Endothelial cell of umbilical vein (primary cell): ENCODE measurements at regions not wholly inside any gene's neighbourhood (a gene's known extent, or its start where the extent isn't known, plus 50 kb on each side); places are given as distances from the start of the nearest gene placed in this dataset.

Experiments used
- BruUV-seq: library from RNA; stranded (reverse); fragments of 400-500 nt; replicated peaks from 2 replicates; lab custom pipeline; 2021; lab: Mats Ljungman, UMichigan
- CTCF ChIA-PET: fragments of 300-600, 350-600 bp; sonication (Branson Sonifier 250); formaldehyde crosslinking; loops from one replicate; lab custom pipeline; 2021; ENCODE audit warnings: antibody characterized with exemption, inconsistent platforms; lab: Charles Lee
- POLR2A ChIA-PET: fragments of 300-600, 350-600 bp; sonication (Branson Sonifier 250); formaldehyde crosslinking; loops from one replicate; lab custom pipeline; 2021; ENCODE audit warnings: antibody characterized with exemption, inconsistent platforms; lab: Charles Lee
- DNase-seq: peaks from one replicate; pipeline ENCODE4 v3.0.0-alpha.2; 2011; ENCODE audit warnings: low read depth, low spot score
- FAIRE-seq: peaks from 2 replicates; lab custom pipeline; 2011; peaks lifted over from hg19 to GRCh38; lab: Jason Lieb, UNC
- H2AFZ ChIP-seq: 2 replicates; pipeline ENCODE4 v1.6.0; 2012; ENCODE audit warnings: low read depth, low read length, control low read depth, inconsistent platforms
- H3K27ac ChIP-seq: 2 replicates; pipeline ENCODE4 v1.5.1; 2011; ENCODE audit warnings: low read depth, mild to moderate bottlenecking, control low read depth, low read length, moderate library complexity; ENCODE audit not compliant: insufficient read depth
- H3K27me3 ChIP-seq, 2 experiments: 2 replicates each; pipeline versions ENCODE4 v1.6.0 to v1.6.1; 2011; ENCODE audit warnings: low read length in 2 of 2, mixed read lengths in 1 of 2; ENCODE audit not compliant: control insufficient read depth in 2 of 2, insufficient read depth in 2 of 2
- H3K36me3 ChIP-seq, 2 experiments: 2 replicates in 1 of 2; 3 replicates in 1 of 2; pipeline ENCODE4 v1.5.1; 2011; ENCODE audit warnings: low read length in 2 of 2, mild to moderate bottlenecking in 1 of 2, moderate library complexity in 1 of 2; ENCODE audit not compliant: control insufficient read depth in 2 of 2, insufficient read depth in 2 of 2; ENCODE audit errors: extremely low read depth in 1 of 2
- H3K4me1 ChIP-seq: 3 replicates; pipeline ENCODE4 v1.5.1; 2011; ENCODE audit warnings: mild to moderate bottlenecking, low read length; ENCODE audit not compliant: control insufficient read depth, insufficient read depth; ENCODE audit errors: extremely low read depth
- H3K4me2 ChIP-seq: 2 replicates; pipeline ENCODE4 v1.6.1; 2011; ENCODE audit warnings: low read length, control low read depth, mixed read lengths; ENCODE audit not compliant: insufficient read depth
- H3K4me3 ChIP-seq, 3 experiments: fragments of 200-600 bp in 1 of 3; sonication (generic), shearing (Covaris generic) in 1 of 3; replicated peaks in 1 of 3; 2 replicates each; pipeline ENCODE4 v1.5.1; 2011 to 2016; ENCODE audit warnings: control low read depth in 3 of 3, low read length in 3 of 3, mild to moderate bottlenecking in 2 of 3, inconsistent platforms in 1 of 3, low read depth in 1 of 3, moderate library complexity in 1 of 3; ENCODE audit not compliant: insufficient read depth in 1 of 3
- H3K79me2 ChIP-seq: 2 replicates; pipeline ENCODE4 v1.6.0; 2012; ENCODE audit warnings: low read length, inconsistent platforms; ENCODE audit not compliant: control insufficient read depth, insufficient read depth
- H3K9ac ChIP-seq: replicated peaks from 2 replicates; pipeline ENCODE3; 2011; ENCODE audit warnings: low read length, control low read depth; ENCODE audit not compliant: insufficient read depth; ENCODE audit errors: extremely low read depth
- H3K9me1 ChIP-seq: replicated peaks from 3 replicates; pipeline ENCODE4 v1.6.0; 2011; ENCODE audit warnings: mild to moderate bottlenecking, low read length; ENCODE audit not compliant: control insufficient read depth, insufficient read depth; ENCODE audit errors: extremely low read depth
- H3K9me3 ChIP-seq: replicated peaks from 2 replicates; pipeline ENCODE4 v1.5.1; 2012; ENCODE audit warnings: low read length, inconsistent platforms; ENCODE audit not compliant: control insufficient read depth, insufficient read depth
- H4K20me1 ChIP-seq: replicated peaks from 2 replicates; pipeline ENCODE3; 2011; ENCODE audit warnings: mild to moderate bottlenecking, low read length; ENCODE audit not compliant: control insufficient read depth, insufficient read depth; ENCODE audit errors: extremely low read depth
- EZH2 ChIP-seq: IDR thresholded peaks from 2 replicates; pipeline ENCODE4 v1.6.1; 2012; ENCODE audit warnings: borderline replicate concordance, low read depth, mild to moderate bottlenecking, moderate library complexity, low read length, inconsistent platforms; ENCODE audit not compliant: severe bottlenecking
- FOS ChIP-seq: IDR thresholded peaks from 2 replicates; pipeline ENCODE4 v1.6.1; 2011; ENCODE audit warnings: mild to moderate bottlenecking, low read length, moderate library complexity, borderline replicate concordance; ENCODE audit not compliant: insufficient read depth
- GATA2 ChIP-seq: IDR thresholded peaks from 2 replicates; pipeline ENCODE4 v1.7.0; 2011; ENCODE audit warnings: low read depth, mild to moderate bottlenecking, moderate library complexity, mixed read lengths, low read length; ENCODE audit not compliant: insufficient read length, insufficient read depth
- JUN ChIP-seq: IDR thresholded peaks from 2 replicates; pipeline ENCODE4 v1.6.1; 2011; ENCODE audit warnings: borderline replicate concordance, low read depth; ENCODE audit not compliant: insufficient read length, insufficient read depth
- MYC ChIP-seq: IDR thresholded peaks from one replicate; pipeline ENCODE4 v1.6.1; 2011; ENCODE audit warnings: mild to moderate bottlenecking, low read depth, low read length
- POLR2A ChIP-seq: IDR thresholded peaks from 2 replicates; pipeline ENCODE4 v1.6.1; 2012; ENCODE audit warnings: low read depth, mild to moderate bottlenecking, control low read depth, low read length
- POLR2AphosphoS5 ChIP-seq: IDR thresholded peaks from 2 replicates; pipeline ENCODE4 v1.6.1; 2012; ENCODE audit warnings: low read depth, mild to moderate bottlenecking, control low read depth, low read length, moderate library complexity; ENCODE audit not compliant: insufficient read depth
- dilution Hi-C: fragments of 300-500 bp; cut with MboI; formaldehyde crosslinking; loops from one replicate; pipeline ENCODE4 v1.15.0; 2019; ENCODE audit warnings: low sequenced_read_pairs; ENCODE audit not compliant: extremely low pct_ligation_motif_present
- intact Hi-C: fragments of 100-400 bp; cut with micrococcal nuclease; formaldehyde crosslinking; loops from one replicate; pipeline ENCODE4 v1.10.0; 2022
- TF ChIP-seq, protein P1 (sequence below): IDR thresholded peaks from 2 replicates; pipeline ENCODE4 v1.6.1; 2011; ENCODE audit not compliant: insufficient read depth, insufficient read length
- TF ChIP-seq, protein P2 (sequence below), 2 donors: IDR thresholded peaks; 1 replicate in 1 of 2; 2 replicates in 1 of 2; pipeline ENCODE4 v1.5.1; 2011; ENCODE audit warnings: low read length in 2 of 2, mild to moderate bottlenecking in 2 of 2, moderate library complexity in 2 of 2, control low read depth in 1 of 2, inconsistent platforms in 1 of 2, low read depth in 1 of 2; ENCODE audit not compliant: insufficient read depth in 1 of 2; ENCODE audit errors: extremely low read depth in 1 of 2

DNA sequence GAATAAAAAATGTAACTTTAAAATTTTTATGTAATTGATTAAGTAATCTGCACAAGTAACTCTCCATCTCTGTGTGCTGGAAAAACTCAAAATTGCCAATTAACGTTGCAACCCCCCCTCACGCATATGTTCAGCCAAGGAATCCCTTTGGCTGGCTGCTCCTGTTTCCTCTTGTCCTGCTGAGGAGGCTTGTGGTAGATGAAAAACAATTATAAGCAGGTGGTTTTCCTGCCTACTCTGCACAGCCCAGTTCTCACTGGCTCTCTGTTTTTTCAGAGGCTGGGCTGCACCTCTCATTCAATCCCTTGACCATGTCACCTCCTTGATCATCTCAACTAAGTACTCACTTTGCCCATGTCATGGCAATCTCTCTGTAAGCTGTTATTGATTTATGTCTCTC lies 1068.4 kb downstream of the ARAP2 start:
- Histone ChIP-seq H3K27ac (no peak overlapping the region), H3K4me3 (no peak overlapping the region), H3K36me3 (no peaks in the 10 kb centered on the region), H4K20me1 (no peaks in the 10 kb centered on the region), H3K4me1 (no peaks in the 10 kb centered on the region), H3K9me1 (no peaks in the 10 kb centered on the region), H3K9me3 (no peaks in the 10 kb centered on the region), H3K79me2 (no peaks in the 10 kb centered on the region), H2AFZ (no peak overlapping the region), H3K4me2 (no peak overlapping the region), H3K9ac (no peak overlapping the region), H3K27me3 (no peaks in the 10 kb centered on the region)
- TF ChIP-seq EZH2: no peak
- TF ChIP-seq, protein P1, sequence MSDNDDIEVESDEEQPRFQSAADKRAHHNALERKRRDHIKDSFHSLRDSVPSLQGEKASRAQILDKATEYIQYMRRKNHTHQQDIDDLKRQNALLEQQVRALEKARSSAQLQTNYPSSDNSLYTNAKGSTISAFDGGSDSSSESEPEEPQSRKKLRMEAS: no peak
- no peak for TF ChIP-seq POLR2A
- TF ChIP-seq GATA2: no peak
- TF ChIP-seq, protein P2, sequence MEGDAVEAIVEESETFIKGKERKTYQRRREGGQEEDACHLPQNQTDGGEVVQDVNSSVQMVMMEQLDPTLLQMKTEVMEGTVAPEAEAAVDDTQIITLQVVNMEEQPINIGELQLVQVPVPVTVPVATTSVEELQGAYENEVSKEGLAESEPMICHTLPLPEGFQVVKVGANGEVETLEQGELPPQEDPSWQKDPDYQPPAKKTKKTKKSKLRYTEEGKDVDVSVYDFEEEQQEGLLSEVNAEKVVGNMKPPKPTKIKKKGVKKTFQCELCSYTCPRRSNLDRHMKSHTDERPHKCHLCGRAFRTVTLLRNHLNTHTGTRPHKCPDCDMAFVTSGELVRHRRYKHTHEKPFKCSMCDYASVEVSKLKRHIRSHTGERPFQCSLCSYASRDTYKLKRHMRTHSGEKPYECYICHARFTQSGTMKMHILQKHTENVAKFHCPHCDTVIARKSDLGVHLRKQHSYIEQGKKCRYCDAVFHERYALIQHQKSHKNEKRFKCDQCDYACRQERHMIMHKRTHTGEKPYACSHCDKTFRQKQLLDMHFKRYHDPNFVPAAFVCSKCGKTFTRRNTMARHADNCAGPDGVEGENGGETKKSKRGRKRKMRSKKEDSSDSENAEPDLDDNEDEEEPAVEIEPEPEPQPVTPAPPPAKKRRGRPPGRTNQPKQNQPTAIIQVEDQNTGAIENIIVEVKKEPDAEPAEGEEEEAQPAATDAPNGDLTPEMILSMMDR (IDR thresholded peaks at IDR 0.05; ENCODE audit: extremely low read depth in 1 of 2, insufficient read depth in 1 of 2, low read depth in 1 of 2, low read length in 2 of 2): no peak
- CTCF ChIA-PET: no interaction called here
- intact Hi-C loops (no loop called here), dilution Hi-C loops (no loop called here)
- no TSS peak for BruUV-seq
- POLR2A ChIA-PET: no interaction called here
- DNase-seq (no peak), FAIRE-seq (no peak)

DNA sequence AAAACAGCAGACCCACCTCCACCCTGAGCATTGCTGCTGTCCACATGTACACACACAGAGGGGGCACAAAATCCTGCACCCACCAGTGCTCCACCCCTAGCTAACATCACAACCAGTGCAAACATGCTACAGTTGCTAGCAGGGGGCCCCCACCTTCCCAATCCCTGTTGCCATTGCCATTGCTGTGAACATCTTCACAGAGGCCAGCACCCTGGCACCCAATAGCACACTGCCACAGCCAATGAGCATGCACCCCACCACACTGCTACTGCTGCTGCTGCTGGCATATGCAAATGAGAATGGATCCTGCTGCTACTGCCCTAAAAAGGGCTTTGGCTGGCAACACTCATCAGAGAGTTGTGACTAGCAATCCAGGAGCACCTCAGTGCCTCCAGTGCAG lies 1061.9 kb downstream of the ARAP2 start:
- ChIA-PET POLR2A (no interaction called here), CTCF (no interaction called here)
- intact Hi-C loops (no loop called here), dilution Hi-C loops (no loop called here)
- Histone ChIP-seq H3K9me1 (no peaks in the 10 kb centered on the region), H3K9me3 (peaks cover 6% of the 10 kb centered on the region), H3K36me3 (no peaks in the 10 kb centered on the region), H3K79me2 (no peaks in the 10 kb centered on the region), H2AFZ (no peak overlapping the region), H3K27me3 (no peaks in the 10 kb centered on the region), H3K9ac (no peak overlapping the region), H3K27ac (no peak overlapping the region), H3K4me1 (no peaks in the 10 kb centered on the region), H3K4me2 (no peak overlapping the region), H4K20me1 (no peaks in the 10 kb centered on the region), H3K4me3 (no peak overlapping the region)
- TF ChIP-seq MYC: no peak
- TF ChIP-seq, protein P1: no peak
- no peak for TF ChIP-seq FOS
- TF ChIP-seq GATA2: no peak
- TF ChIP-seq EZH2: no peak
- TF ChIP-seq POLR2AphosphoS5: no peak
- TF ChIP-seq JUN: no peak
- TF ChIP-seq, protein P2 (IDR thresholded peaks at IDR 0.05; ENCODE audit: extremely low read depth in 1 of 2, insufficient read depth in 1 of 2, low read depth in 1 of 2, low read length in 2 of 2): no peak
- TF ChIP-seq POLR2A: no peak
- no TSS peak for BruUV-seq
- FAIRE-seq (no peak), DNase-seq (no peak)
